Large intestine (tissue), 3 donors: ENCODE measurements at regions not wholly inside any gene's neighbourhood (a gene's known extent, or its start where the extent isn't known, plus 50 kb on each side); places are given as distances from the start of the nearest gene placed in this dataset.
"Not testable (repeated sequence)": the region's sequence is repeated elsewhere in the genome, so short reads cannot be mapped to it uniquely, and the experiment has no call there.

Experiments
- DNase-seq, 2 donors: peaks; one replicate each; pipeline versions ENCODE4 v3.0.0 to v3.0.0-alpha.2; 2013
- H3K27ac ChIP-seq: one replicate; pipeline ENCODE4 v1.5.1; 2013; ENCODE audit warnings: low read length
- H3K27me3 ChIP-seq: 2 replicates; pipeline ENCODE4 v1.6.1; 2013; ENCODE audit warnings: low read length; ENCODE audit not compliant: control insufficient read depth, insufficient read depth
- H3K36me3 ChIP-seq: 2 replicates; pipeline ENCODE4 v1.6.1; 2013; ENCODE audit warnings: low read length; ENCODE audit not compliant: control insufficient read depth, insufficient read depth
- H3K4me1 ChIP-seq: one replicate; pipeline ENCODE4 v1.6.1; 2013; ENCODE audit warnings: low read length; ENCODE audit not compliant: control insufficient read depth, insufficient read depth
- H3K4me3 ChIP-seq: one replicate; pipeline ENCODE4 v1.5.1; 2013; ENCODE audit warnings: low read length
- H3K9me3 ChIP-seq: one replicate; pipeline ENCODE4 v1.6.1; 2013; ENCODE audit warnings: mild to moderate bottlenecking, low read depth, low read length, moderate library complexity; ENCODE audit not compliant: control insufficient read depth
- WGBS: methylation state at CpG from one replicate; pipeline ENCODE4 v1.1.5; 2013; ENCODE audit warnings: low lambda C conversion rate; ENCODE audit not compliant: insufficient coverage; 5-methylcytosine and 5-hydroxymethylcytosine counted together

DNA sequence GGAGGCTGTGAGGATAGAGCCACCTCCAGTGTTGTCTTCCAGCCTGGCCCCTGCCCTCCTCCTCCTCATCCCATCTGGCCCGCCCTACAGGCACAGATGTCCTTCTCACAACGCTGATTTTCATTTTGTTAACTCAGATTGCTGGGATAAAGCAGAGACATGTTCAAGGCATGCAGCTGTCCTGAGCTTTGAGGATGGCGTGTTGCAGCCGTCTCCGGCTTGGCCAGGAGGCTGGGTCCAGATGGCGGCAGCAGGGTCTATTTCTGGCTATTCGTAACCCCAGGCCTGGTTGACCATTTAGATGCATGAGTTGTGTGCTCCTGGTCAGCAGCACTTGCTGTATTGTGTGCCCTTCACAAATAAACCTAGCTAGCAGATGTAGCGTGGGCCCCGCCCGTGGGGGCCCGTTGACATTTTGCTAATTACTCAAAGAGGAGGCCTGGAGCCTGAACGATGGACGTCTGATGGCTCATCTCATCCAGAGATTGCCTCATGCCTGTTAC lies 185.0 kb downstream of the BANP start:
- not testable (repeated sequence) for H3K36me3 ChIP-seq, H3K4me3 ChIP-seq, H3K9me3 ChIP-seq, H3K27ac ChIP-seq, H3K4me1 ChIP-seq, H3K27me3 ChIP-seq, DNase-seq
- no CpG with 5 or more reads among the region's 13 CpGs for WGBS

- H3K36me3 ChIP-seq, H3K4me3 ChIP-seq, H3K9me3 ChIP-seq, H3K4me1 ChIP-seq, H3K27me3 ChIP-seq, DNase-seq, H3K27ac ChIP-seq: not testable (repeated sequence)
- no CpG with 5 or more reads among the region's 4 CpGs for WGBS
Measured at GRCh38 chr16:88136939-88137338, 185.7 kb downstream of the BANP start.

GRCh38 chr16:88139141-88139540 lies 187.9 kb downstream of the BANP start:
- not testable (repeated sequence) for H3K4me3 ChIP-seq, H3K36me3 ChIP-seq, H3K27ac ChIP-seq, H3K4me1 ChIP-seq, H3K27me3 ChIP-seq, DNase-seq, H3K9me3 ChIP-seq
- no CpG with 5 or more reads among the region's 6 CpGs for WGBS

DNA sequence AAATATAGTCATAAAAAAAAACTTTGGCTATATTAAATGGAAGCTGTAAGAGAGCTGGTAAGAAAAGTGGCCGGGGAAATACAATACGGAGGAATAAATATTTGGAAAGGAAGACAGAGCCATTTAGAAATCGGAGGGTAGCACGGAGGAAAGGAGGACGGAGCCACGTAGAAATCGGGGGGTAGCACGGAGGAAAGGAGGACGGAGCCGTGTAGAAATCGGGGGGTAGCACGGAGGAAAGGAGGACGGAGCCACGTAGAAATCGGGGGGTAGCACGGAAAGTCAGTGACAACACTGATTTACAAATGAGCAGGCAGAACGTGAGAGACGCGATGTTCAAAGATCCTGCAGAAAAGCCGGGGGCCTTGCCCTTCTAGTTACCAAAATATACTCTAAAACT lies 189.0 kb downstream of the BANP start:
- WGBS: 100% methylated on average over 6 of the region's 20 CpGs

DNA sequence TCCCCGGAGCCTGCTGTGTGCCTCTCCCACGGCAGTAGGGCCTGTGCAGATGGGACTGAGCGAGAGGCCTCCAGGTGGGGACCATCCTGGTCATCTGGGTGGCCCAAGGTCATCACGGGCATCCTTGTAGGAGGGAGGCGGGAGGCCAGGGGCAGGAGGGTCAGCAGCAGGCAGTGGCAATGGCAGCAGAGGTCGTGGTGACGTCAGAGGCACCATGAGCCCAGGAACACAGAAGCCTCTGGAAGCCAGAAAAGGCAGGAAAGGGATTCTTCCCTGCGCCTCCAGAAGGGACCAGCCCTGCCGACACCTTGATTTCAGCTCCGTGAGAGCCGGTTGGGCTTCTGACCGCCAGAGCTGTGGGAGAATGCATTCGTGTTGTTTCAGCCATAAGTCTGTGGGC lies 190.3 kb downstream of the BANP start:
- H3K9me3 ChIP-seq: no peaks in the 10 kb centered on the region
- DNase-seq: no peak
- no CpG with 5 or more reads among the region's 13 CpGs for WGBS

More for the DNA sequence above, 189.0 kb downstream of the BANP start:
- not testable (repeated sequence) for H3K27me3 ChIP-seq, H3K9me3 ChIP-seq, H3K27ac ChIP-seq, H3K36me3 ChIP-seq, H3K4me3 ChIP-seq, DNase-seq, H3K4me1 ChIP-seq

DNA sequence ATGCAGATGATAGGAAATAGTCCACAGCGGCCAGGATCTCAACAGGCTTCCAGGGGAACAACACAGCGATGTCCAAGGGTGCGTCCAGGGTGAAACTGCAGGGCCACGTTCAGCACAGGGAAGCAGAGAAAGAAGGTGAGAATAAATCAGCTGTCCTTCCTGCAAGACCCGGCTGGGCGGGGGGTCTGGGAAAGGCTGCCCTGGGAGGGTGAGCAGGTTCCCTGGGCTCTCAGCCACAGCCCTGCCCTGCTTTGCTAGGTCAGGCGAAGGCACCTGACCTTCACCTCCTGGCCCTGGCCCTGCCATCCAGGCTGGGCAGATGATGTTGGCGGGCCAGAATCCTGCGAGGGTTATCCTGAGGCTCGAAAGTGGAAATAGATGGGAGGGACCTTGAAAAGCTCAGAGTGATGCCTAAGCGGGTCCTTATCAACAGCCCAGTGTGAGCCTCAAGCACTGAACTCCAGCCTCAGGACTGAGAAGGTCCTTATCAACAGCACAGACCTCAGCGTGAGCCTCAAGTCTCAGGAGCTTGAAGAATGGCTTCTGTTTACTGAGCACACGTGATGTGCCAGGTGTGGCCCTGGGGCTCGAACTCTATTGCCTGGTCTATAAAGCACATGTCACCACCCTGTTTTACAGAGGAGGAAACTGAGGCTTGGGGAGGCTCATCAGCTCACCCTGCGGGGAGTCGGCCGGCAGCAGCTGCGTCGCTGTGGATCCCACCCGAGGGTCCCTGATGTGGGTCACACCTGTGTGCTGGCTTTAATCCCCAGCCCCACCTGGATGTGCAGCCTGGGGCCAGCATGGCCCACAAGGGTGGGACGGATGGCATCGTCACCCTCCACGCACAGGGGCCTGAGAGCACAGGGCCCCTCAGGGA lies 191.1 kb downstream of the BANP start:
- H3K4me3 ChIP-seq, H3K4me1 ChIP-seq, DNase-seq, H3K9me3 ChIP-seq, H3K36me3 ChIP-seq, H3K27me3 ChIP-seq, H3K27ac ChIP-seq: not testable (repeated sequence)
- WGBS: no CpG with 5 or more reads among the region's 23 CpGs

More for the DNA sequence above, 190.3 kb downstream of the BANP start:
- Histone ChIP-seq H3K27ac (no peak overlapping the region), H3K4me3 (no peak overlapping the region), H3K4me1 (no peaks in the 10 kb centered on the region), H3K27me3 (no peaks in the 10 kb centered on the region), H3K36me3 (no peaks in the 10 kb centered on the region)

- not testable (repeated sequence) for H3K36me3 ChIP-seq, H3K4me3 ChIP-seq, H3K4me1 ChIP-seq, DNase-seq, H3K27me3 ChIP-seq, H3K27ac ChIP-seq, H3K9me3 ChIP-seq
- no CpG with 5 or more reads among the region's 39 CpGs for WGBS
Measured at GRCh38 chr16:88143122-88144027, 192.1 kb downstream of the BANP start.

DNA sequence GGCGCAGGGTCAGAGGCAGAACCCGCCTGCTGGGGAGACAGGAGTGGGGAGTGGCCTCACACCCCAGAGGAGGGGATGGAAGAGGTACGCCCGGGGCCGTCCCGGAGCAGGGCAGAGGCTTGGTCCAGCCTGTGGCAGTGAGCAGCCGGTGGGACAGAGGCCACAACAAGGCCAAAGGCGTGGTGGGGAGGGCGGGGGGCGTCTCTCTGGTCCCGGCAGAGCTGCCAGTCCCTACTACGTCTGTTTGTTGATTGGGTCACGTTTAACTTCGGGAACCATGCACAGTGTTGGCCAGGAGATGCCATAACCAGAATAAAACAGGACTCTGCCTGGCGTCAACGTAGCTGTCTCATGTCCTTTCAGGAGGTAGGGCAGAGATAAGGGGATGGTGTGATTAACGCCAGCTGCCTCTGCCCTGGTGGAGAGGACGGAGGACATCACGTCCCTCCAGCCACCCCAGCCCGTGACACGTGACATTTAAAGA lies 192.8 kb downstream of the BANP start:
- Histone ChIP-seq H3K4me3 (no peak overlapping the region), H3K36me3 (no peaks in the 10 kb centered on the region), H3K27ac (no peak overlapping the region), H3K4me1 (no peaks in the 10 kb centered on the region), H3K9me3 (no peaks in the 10 kb centered on the region), H3K27me3 (no peaks in the 10 kb centered on the region)
- peak in 1 of 2 donors; percentile 6 for DNase-seq
- no CpG with 5 or more reads among the region's 21 CpGs for WGBS

- H3K27ac ChIP-seq, H3K4me1 ChIP-seq, H3K36me3 ChIP-seq, DNase-seq, H3K9me3 ChIP-seq, H3K27me3 ChIP-seq, H3K4me3 ChIP-seq: not testable (repeated sequence)
- WGBS: no CpG with 5 or more reads among the region's 13 CpGs
Measured at GRCh38 chr16:88145376-88145775, 194.1 kb downstream of the BANP start.

DNA sequence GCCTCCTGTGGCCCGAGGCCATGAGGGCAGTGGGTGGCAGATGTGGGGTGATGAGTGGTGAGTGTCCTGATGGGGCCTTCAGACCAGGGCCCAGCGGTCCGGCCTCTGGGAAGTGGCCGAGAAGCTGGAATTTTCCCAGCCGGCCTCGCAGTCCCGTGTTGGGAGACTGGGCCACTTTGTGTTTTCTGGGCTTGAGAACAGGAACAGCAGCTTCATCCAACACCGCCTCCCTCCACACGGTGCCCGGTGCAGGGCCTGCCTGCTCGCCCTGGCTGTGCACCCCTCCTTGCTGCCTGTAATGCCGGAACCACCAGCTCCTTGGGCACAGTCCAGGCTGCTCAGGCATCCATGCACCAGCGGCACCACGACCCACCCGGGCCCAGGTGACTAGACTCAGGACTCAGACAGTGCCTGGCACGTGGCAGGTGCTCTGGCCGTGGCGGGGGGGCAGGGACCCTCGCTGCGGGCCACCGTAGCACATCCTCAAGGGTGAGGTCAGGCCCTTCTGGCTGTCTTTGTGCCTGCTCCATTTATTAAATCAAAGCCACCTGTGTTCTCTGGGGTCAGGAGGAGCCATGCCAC lies 194.7 kb downstream of the BANP start:
- H3K9me3 ChIP-seq, H3K27me3 ChIP-seq, H3K4me3 ChIP-seq, H3K36me3 ChIP-seq, H3K4me1 ChIP-seq, H3K27ac ChIP-seq, DNase-seq: not testable (repeated sequence)
- WGBS: no CpG with 5 or more reads among the region's 21 CpGs
